GM06990 (cell line): ENCODE measurements at regions not wholly inside any gene's neighbourhood (a gene's known extent, or its start where the extent isn't known, plus 50 kb on each side); places are given as distances from the start of the nearest gene placed in this dataset.

Experiments used
- DNase-seq: peaks from one replicate; pipeline ENCODE4 v3.0.0-alpha.2; 2011; ENCODE audit not compliant: insufficient read length; ENCODE audit errors: extremely low read depth
- H3K27me3 ChIP-seq: replicated peaks from 2 replicates; pipeline ENCODE4 v1.6.0; 2011; ENCODE audit warnings: low read length; ENCODE audit not compliant: control insufficient read depth, insufficient read depth
- H3K36me3 ChIP-seq: 2 replicates; pipeline ENCODE4 v1.5.1; 2011; ENCODE audit warnings: low read length; ENCODE audit not compliant: control insufficient read depth, insufficient read depth
- H3K4me3 ChIP-seq: replicated peaks from 2 replicates; pipeline ENCODE4 v1.5.1; 2011; ENCODE audit warnings: low read depth, mild to moderate bottlenecking, control low read depth, low read length
- CTCF ChIP-seq: IDR thresholded peaks from 2 replicates; pipeline ENCODE4 v1.5.1; 2011; ENCODE audit warnings: low read length, control low read depth, mild to moderate bottlenecking, inconsistent platforms; ENCODE audit not compliant: insufficient read depth, poor library complexity, severe bottlenecking

GRCh38 chr7:16061630-16062029 lies 359.7 kb downstream of the CRPPA start:
- no peaks in the 10 kb centered on the region for H3K36me3 ChIP-seq
- H3K4me3 ChIP-seq: no peak overlapping the region
- H3K27me3 ChIP-seq: no peaks in the 10 kb centered on the region
- DNase-seq: no peak
- no peak for TF ChIP-seq CTCF

GRCh38 chr7:16061011-16061410 lies 360.3 kb downstream of the CRPPA start:
- H3K27me3 ChIP-seq: no peaks in the 10 kb centered on the region
- no peak for TF ChIP-seq CTCF
- H3K36me3 ChIP-seq: no peaks in the 10 kb centered on the region
- no peak for DNase-seq
- no peak overlapping the region for H3K4me3 ChIP-seq

GRCh38 chr7:16060502-16060901 lies 360.8 kb downstream of the CRPPA start:
- no peak for DNase-seq
- no peak for TF ChIP-seq CTCF
- no peaks in the 10 kb centered on the region for H3K36me3 ChIP-seq
- no peaks in the 10 kb centered on the region for H3K27me3 ChIP-seq
- no peak overlapping the region for H3K4me3 ChIP-seq

GRCh38 chr7:16055263-16055976 lies 365.9 kb downstream of the CRPPA start:
- no peaks in the 10 kb centered on the region for H3K36me3 ChIP-seq
- no peaks in the 10 kb centered on the region for H3K27me3 ChIP-seq
- TF ChIP-seq CTCF: no peak
- no peak for DNase-seq
- no peak overlapping the region for H3K4me3 ChIP-seq

- H3K4me3 ChIP-seq: no peak overlapping the region
- H3K36me3 ChIP-seq: no peaks in the 10 kb centered on the region
- H3K27me3 ChIP-seq: no peaks in the 10 kb centered on the region
- no peak for TF ChIP-seq CTCF
- DNase-seq: no peak
Observed at GRCh38 chr7:16051561-16052255, 365.2 kb upstream of the MEOX2 start.
